Neural progenitor cell (in vitro differentiated cells): ENCODE measurements at regions not wholly inside any gene's neighbourhood (a gene's known extent, or its start where the extent isn't known, plus 50 kb on each side); places are given as distances from the start of the nearest gene placed in this dataset.

Source experiments
- DNase-seq: peaks from one replicate; pipeline ENCODE4 v3.0.0-alpha.2; 2016; ENCODE audit warnings: low spot score
- H2AFZ ChIP-seq: fragments of 200-600 bp; sonication (generic); replicated peaks from 2 replicates; pipeline ENCODE4 v1.6.1; 2016; ENCODE audit warnings: antibody characterized with exemption
- H3F3A ChIP-seq: fragments of 200-600 bp; sonication (generic); 2 replicates; pipeline ENCODE4 v1.6.1; 2016; ENCODE audit warnings: antibody characterized with exemption, low read depth
- H3K27ac ChIP-seq: fragments of 200-600 bp; sonication (generic); 2 replicates; pipeline ENCODE4 v1.5.1; 2016; ENCODE audit warnings: mild to moderate bottlenecking
- H3K27me3 ChIP-seq: fragments of 200-600 bp; sonication (generic); 2 replicates; pipeline ENCODE4 v1.6.1; 2016; ENCODE audit warnings: mild to moderate bottlenecking, moderate library complexity
- H3K36me3 ChIP-seq: fragments of 200-600 bp; sonication (generic); 2 replicates; pipeline ENCODE4 v1.5.1; 2016
- H3K4me1 ChIP-seq: fragments of 200-600 bp; sonication (generic); 2 replicates; pipeline ENCODE4 v1.6.1; 2016; ENCODE audit warnings: mixed run types
- H3K4me2 ChIP-seq: fragments of 200-600 bp; sonication (generic); 2 replicates; pipeline ENCODE4 v1.6.1; 2016
- H3K4me3 ChIP-seq: fragments of 200-600 bp; sonication (generic); 2 replicates; pipeline ENCODE4 v1.5.1; 2016
- H3K79me2 ChIP-seq: fragments of 200-600 bp; sonication (generic); 2 replicates; pipeline ENCODE4 v1.6.1; 2016; ENCODE audit warnings: low read depth
- H3K9ac ChIP-seq: fragments of 200-600 bp; sonication (generic); 2 replicates; pipeline ENCODE4 v1.6.1; 2016
- H3K9me3 ChIP-seq: fragments of 200-600 bp; sonication (generic); 2 replicates; pipeline ENCODE4 v1.5.1; 2016; ENCODE audit warnings: low read depth
- H4K20me1 ChIP-seq: fragments of 200-600 bp; sonication (generic); 2 replicates; pipeline ENCODE4 v1.6.1; 2016; ENCODE audit warnings: low read depth
- H3K27ac Mint-ChIP-seq: 3 replicates; pipeline ENCODE4 v1.8.0; 2021; ENCODE audit warnings: mixed read lengths
- H3K27me3 Mint-ChIP-seq: 2 replicates; pipeline ENCODE4 v1.8.0; 2022; ENCODE audit warnings: low read depth, mild to moderate bottlenecking, inconsistent platforms, moderate library complexity, mixed read lengths; ENCODE audit not compliant: insufficient read depth
- H3K36me3 Mint-ChIP-seq: 3 replicates; pipeline ENCODE4 v1.8.0; 2021; ENCODE audit warnings: mixed read lengths
- H3K4me1 Mint-ChIP-seq: 3 replicates; pipeline ENCODE4 v1.8.0; 2021; ENCODE audit warnings: mixed read lengths
- H3K4me3 Mint-ChIP-seq: 3 replicates; pipeline ENCODE4 v1.8.0; 2021; ENCODE audit warnings: mild to moderate bottlenecking, moderate library complexity, mixed read lengths
- H3K9me3 Mint-ChIP-seq: 3 replicates; pipeline ENCODE4 v1.8.0; 2020; ENCODE audit warnings: mixed read lengths
- EZH2 ChIP-seq: fragments of 200-600 bp; sonication (generic); IDR thresholded peaks from 2 replicates; pipeline ENCODE4 v1.6.1; 2017; ENCODE audit warnings: antibody characterized with exemption, mild to moderate bottlenecking, moderate library complexity
- EZH2phosphoT487 ChIP-seq: fragments of 200-600 bp; sonication (generic); IDR thresholded peaks from 2 replicates; pipeline ENCODE4 v1.6.1; 2017; ENCODE audit warnings: antibody characterized with exemption
- TF ChIP-seq, protein P1 (sequence below): fragments of 200-600 bp; sonication (generic); IDR thresholded peaks from 2 replicates; pipeline ENCODE4 v1.5.1; 2017; ENCODE audit warnings: antibody characterized with exemption, mild to moderate bottlenecking

GRCh38 chr9:24817756-24818155 is 272.1 kb upstream of the IZUMO3 start:
- Histone ChIP-seq H3K27ac (no peak overlapping the region), H3K4me2 (no peak overlapping the region), H3K4me1 (peaks cover 2% of the 10 kb centered on the region), H3K36me3 (no peaks in the 10 kb centered on the region), H2AFZ (no peak overlapping the region), H3K4me3 (no peak overlapping the region), H3K9me3 (no peaks in the 10 kb centered on the region), H3K27me3 (no peaks in the 10 kb centered on the region), H3F3A (no peaks in the 10 kb centered on the region), H3K79me2 (no peaks in the 10 kb centered on the region), H4K20me1 (no peaks in the 10 kb centered on the region), H3K9ac (no peak overlapping the region)
- H3K27me3 Mint-ChIP-seq, result no peaks in the 10 kb centered on the region
- H3K9me3 Mint-ChIP-seq, result no peaks in the 10 kb centered on the region
- no peak overlapping the region for H3K4me3 Mint-ChIP-seq
- H3K4me1 Mint-ChIP-seq, result no peaks in the 10 kb centered on the region
- no peak overlapping the region for H3K27ac Mint-ChIP-seq
- TF ChIP-seq EZH2 (no peak), EZH2phosphoT487 (no peak)
- TF ChIP-seq, protein P1, sequence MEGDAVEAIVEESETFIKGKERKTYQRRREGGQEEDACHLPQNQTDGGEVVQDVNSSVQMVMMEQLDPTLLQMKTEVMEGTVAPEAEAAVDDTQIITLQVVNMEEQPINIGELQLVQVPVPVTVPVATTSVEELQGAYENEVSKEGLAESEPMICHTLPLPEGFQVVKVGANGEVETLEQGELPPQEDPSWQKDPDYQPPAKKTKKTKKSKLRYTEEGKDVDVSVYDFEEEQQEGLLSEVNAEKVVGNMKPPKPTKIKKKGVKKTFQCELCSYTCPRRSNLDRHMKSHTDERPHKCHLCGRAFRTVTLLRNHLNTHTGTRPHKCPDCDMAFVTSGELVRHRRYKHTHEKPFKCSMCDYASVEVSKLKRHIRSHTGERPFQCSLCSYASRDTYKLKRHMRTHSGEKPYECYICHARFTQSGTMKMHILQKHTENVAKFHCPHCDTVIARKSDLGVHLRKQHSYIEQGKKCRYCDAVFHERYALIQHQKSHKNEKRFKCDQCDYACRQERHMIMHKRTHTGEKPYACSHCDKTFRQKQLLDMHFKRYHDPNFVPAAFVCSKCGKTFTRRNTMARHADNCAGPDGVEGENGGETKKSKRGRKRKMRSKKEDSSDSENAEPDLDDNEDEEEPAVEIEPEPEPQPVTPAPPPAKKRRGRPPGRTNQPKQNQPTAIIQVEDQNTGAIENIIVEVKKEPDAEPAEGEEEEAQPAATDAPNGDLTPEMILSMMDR, result no peak
- H3K36me3 Mint-ChIP-seq, result no peaks in the 10 kb centered on the region
- no peak for DNase-seq

GRCh38 chr9:24816006-24816405 is 270.3 kb upstream of the IZUMO3 start:
- no peak overlapping the region for H3K4me3 ChIP-seq
- no peaks in the 10 kb centered on the region for H3K27me3 ChIP-seq
- TF ChIP-seq, protein P1, result no peak
- TF ChIP-seq EZH2 (no peak), EZH2phosphoT487 (no peak)
- H2AFZ ChIP-seq, result no peak overlapping the region
- no peaks in the 10 kb centered on the region for H3F3A ChIP-seq
- DNase-seq, result no peak
- Mint-ChIP-seq H3K4me3 (no peak overlapping the region), H3K27ac (no peak overlapping the region), H3K9me3 (no peaks in the 10 kb centered on the region), H3K36me3 (no peaks in the 10 kb centered on the region), H3K4me1 (no peaks in the 10 kb centered on the region), H3K27me3 (no peaks in the 10 kb centered on the region)
- no peaks in the 10 kb centered on the region for H4K20me1 ChIP-seq
- no peak overlapping the region for H3K27ac ChIP-seq
- H3K9ac ChIP-seq, result no peak overlapping the region
- no peaks in the 10 kb centered on the region for H3K79me2 ChIP-seq
- H3K36me3 ChIP-seq, result no peaks in the 10 kb centered on the region
- no peak overlapping the region for H3K4me2 ChIP-seq
- H3K9me3 ChIP-seq, result no peaks in the 10 kb centered on the region
- peaks cover 2% of the 10 kb centered on the region for H3K4me1 ChIP-seq

GRCh38 chr9:24801344-24801743 is 255.6 kb upstream of the IZUMO3 start:
- Mint-ChIP-seq H3K4me1 (no peaks in the 10 kb centered on the region), H3K9me3 (no peaks in the 10 kb centered on the region), H3K27ac (no peak overlapping the region), H3K27me3 (no peaks in the 10 kb centered on the region), H3K36me3 (no peaks in the 10 kb centered on the region), H3K4me3 (no peak overlapping the region)
- H3K9ac ChIP-seq, result no peak overlapping the region
- H3K27ac ChIP-seq, result no peak overlapping the region
- TF ChIP-seq EZH2 (no peak), EZH2phosphoT487 (no peak)
- TF ChIP-seq, protein P1, result no peak
- no peaks in the 10 kb centered on the region for H3K9me3 ChIP-seq
- no peak overlapping the region for H3K4me3 ChIP-seq
- no peaks in the 10 kb centered on the region for H3K79me2 ChIP-seq
- no peaks in the 10 kb centered on the region for H3K27me3 ChIP-seq
- H3F3A ChIP-seq, result no peaks in the 10 kb centered on the region
- H3K4me1 ChIP-seq, result no peaks in the 10 kb centered on the region
- no peak overlapping the region for H2AFZ ChIP-seq
- H3K36me3 ChIP-seq, result no peaks in the 10 kb centered on the region
- H4K20me1 ChIP-seq, result no peaks in the 10 kb centered on the region
- no peak for DNase-seq
- no peak overlapping the region for H3K4me2 ChIP-seq

GRCh38 chr9:24793787-24794186 is 248.1 kb upstream of the IZUMO3 start:
- no peaks in the 10 kb centered on the region for H3K9me3 ChIP-seq
- DNase-seq, result no peak
- H3K27ac Mint-ChIP-seq, result no peak overlapping the region
- no peak overlapping the region for H3K4me3 Mint-ChIP-seq
- no peak overlapping the region for H3K27ac ChIP-seq
- H2AFZ ChIP-seq, result no peak overlapping the region
- H3K9me3 Mint-ChIP-seq, result peaks cover 2% of the 10 kb centered on the region
- H4K20me1 ChIP-seq, result no peaks in the 10 kb centered on the region
- H3K4me1 Mint-ChIP-seq, result no peaks in the 10 kb centered on the region
- H3K36me3 Mint-ChIP-seq, result no peaks in the 10 kb centered on the region
- no peaks in the 10 kb centered on the region for H3K4me1 ChIP-seq
- no peaks in the 10 kb centered on the region for H3K36me3 ChIP-seq
- no peaks in the 10 kb centered on the region for H3K27me3 ChIP-seq
- no peak overlapping the region for H3K4me2 ChIP-seq
- H3K4me3 ChIP-seq, result no peak overlapping the region
- H3K9ac ChIP-seq, result no peak overlapping the region
- TF ChIP-seq EZH2 (no peak), EZH2phosphoT487 (no peak)
- TF ChIP-seq, protein P1, result no peak
- no peaks in the 10 kb centered on the region for H3K27me3 Mint-ChIP-seq
- H3K79me2 ChIP-seq, result no peaks in the 10 kb centered on the region
- no peaks in the 10 kb centered on the region for H3F3A ChIP-seq
